GM23338 (cell line): ENCODE measurements at regions not wholly inside any gene's neighbourhood (a gene's known extent, or its start where the extent isn't known, plus 50 kb on each side); places are given as distances from the start of the nearest gene placed in this dataset.
A peak's percentile ranks its signal among the peaks of the same experiment; 100 is the strongest.

Source experiments
- ATAC-seq: fragments of 200-7000 bp; cut with Tn5 transposase; 3 replicates; pipeline ENCODE4 v1.9.1; 2020
- DNase-seq: peaks from one replicate; pipeline ENCODE4 v3.0.0-alpha.2; 2015; ENCODE audit warnings: low spot score
- H2AFZ ChIP-seq: fragments of 200-600 bp; sonication (generic); 2 replicates; pipeline ENCODE4 v1.8.0; 2016; ENCODE audit warnings: antibody characterized with exemption, mild to moderate bottlenecking, moderate library complexity
- H3F3A ChIP-seq: fragments of 200-600 bp; sonication (generic); replicated peaks from 2 replicates; pipeline ENCODE4 v1.8.0; 2017; ENCODE audit warnings: antibody characterized with exemption, mixed run types, low read depth
- H3K27ac ChIP-seq: fragments of 200-600 bp; sonication (generic); 2 replicates; pipeline ENCODE4 v1.6.1; 2016; ENCODE audit warnings: low read depth
- H3K27me3 ChIP-seq: fragments of 200-600 bp; sonication (generic); 2 replicates; pipeline ENCODE4 v1.8.0; 2016; ENCODE audit warnings: mild to moderate bottlenecking, mixed run types, moderate library complexity; ENCODE audit not compliant: insufficient read depth
- H3K36me3 ChIP-seq: fragments of 200-600 bp; sonication (generic); 2 replicates; pipeline ENCODE4 v1.8.0; 2016; ENCODE audit warnings: mild to moderate bottlenecking; ENCODE audit not compliant: insufficient read depth
- H3K4me1 ChIP-seq: fragments of 200-600 bp; sonication (generic); 2 replicates; pipeline ENCODE4 v1.8.0; 2016; ENCODE audit warnings: mild to moderate bottlenecking, moderate library complexity; ENCODE audit not compliant: insufficient read depth
- H3K4me2 ChIP-seq: fragments of 200-600 bp; sonication (generic); 2 replicates; pipeline ENCODE4 v1.7.1; 2017; ENCODE audit warnings: mixed run types
- H3K4me3 ChIP-seq: fragments of 200-600 bp; sonication (generic); 2 replicates; pipeline ENCODE4 v1.6.1; 2016; ENCODE audit warnings: mixed run types
- H3K79me2 ChIP-seq: fragments of 200-600 bp; sonication (generic); replicated peaks from 2 replicates; pipeline ENCODE4 v1.8.0; 2017; ENCODE audit warnings: mild to moderate bottlenecking; ENCODE audit not compliant: insufficient read depth
- H3K9me2 ChIP-seq: fragments of 200-600 bp; sonication (generic); 2 replicates; pipeline ENCODE4 v1.8.0; 2017; ENCODE audit not compliant: insufficient read depth
- H4K20me1 ChIP-seq: fragments of 200-600 bp; sonication (generic); replicated peaks from 2 replicates; pipeline ENCODE4 v1.8.0; 2017; ENCODE audit warnings: mild to moderate bottlenecking; ENCODE audit not compliant: insufficient read depth
- H3K27ac Mint-ChIP-seq: 2 replicates; pipeline ENCODE4 v1.8.0; 2020; ENCODE audit warnings: inconsistent platforms, mild to moderate bottlenecking, moderate library complexity, mixed read lengths
- H3K27me3 Mint-ChIP-seq: 3 replicates; pipeline ENCODE4 v1.8.0; 2022; ENCODE audit warnings: low read depth, mild to moderate bottlenecking, moderate library complexity, mixed read lengths, inconsistent platforms; ENCODE audit not compliant: insufficient read depth, poor library complexity
- H3K36me3 Mint-ChIP-seq: 3 replicates; pipeline ENCODE4 v1.8.0; 2021; ENCODE audit warnings: low read depth, mild to moderate bottlenecking, inconsistent platforms, moderate library complexity, mixed read lengths
- H3K4me1 Mint-ChIP-seq: 3 replicates; pipeline ENCODE4 v1.8.0; 2020; ENCODE audit warnings: mild to moderate bottlenecking, inconsistent platforms, mixed read lengths
- H3K4me3 Mint-ChIP-seq: 3 replicates; pipeline ENCODE4 v1.8.0; 2021; ENCODE audit warnings: moderate library complexity, mild to moderate bottlenecking, inconsistent platforms, mixed read lengths
- H3K9me3 Mint-ChIP-seq: 3 replicates; pipeline ENCODE4 v1.8.0; 2020; ENCODE audit warnings: moderate library complexity, mild to moderate bottlenecking, inconsistent platforms, mixed read lengths
- CTCF ChIP-seq, 2 experiments: fragments of 200-600 bp in 1 of 2; sonication (generic) in 1 of 2; conservative IDR thresholded peaks; 2 replicates each; pipeline versions ENCODE4 v1.5.1 to v1.6.1; 2016 to 2017; ENCODE audit warnings: antibody characterized with exemption in 2 of 2, low read depth in 2 of 2, mild to moderate bottlenecking in 2 of 2, moderate library complexity in 1 of 2
- EZH2 ChIP-seq: fragments of 200-600 bp; sonication (generic); IDR thresholded peaks from one replicate; pipeline ENCODE4 v1.8.0; 2017; ENCODE audit warnings: antibody characterized with exemption, mild to moderate bottlenecking, low read depth; ENCODE audit not compliant: unreplicated experiment
- EZH2phosphoT487 ChIP-seq: fragments of 200-600 bp; sonication (generic); IDR thresholded peaks from one replicate; pipeline ENCODE4 v1.8.1; 2018; ENCODE audit warnings: antibody characterized with exemption; ENCODE audit not compliant: unreplicated experiment
- JUNB ChIP-seq: IDR thresholded peaks from one replicate; pipeline ENCODE4 v1.6.1; 2016; ENCODE audit warnings: antibody characterized with exemption; ENCODE audit not compliant: unreplicated experiment
- POLR2AphosphoS5 ChIP-seq: IDR thresholded peaks from 2 replicates; pipeline ENCODE4 v1.6.1; 2016; ENCODE audit warnings: antibody characterized with exemption, low read depth
- REST ChIP-seq: IDR thresholded peaks from one replicate; pipeline ENCODE4 v1.6.1; 2018; ENCODE audit warnings: antibody characterized with exemption; ENCODE audit not compliant: unreplicated experiment
- STAT1 ChIP-seq: IDR thresholded peaks from one replicate; pipeline ENCODE4 v1.6.1; 2016; ENCODE audit warnings: antibody characterized with exemption; ENCODE audit not compliant: unreplicated experiment
- ZNF331 ChIP-seq: fragments of 250-450 bp; sonication (Bioruptor Pico); IDR thresholded peaks from 2 replicates; pipeline ENCODE4 v1.5.0; 2020; ENCODE audit warnings: low read depth, mild to moderate bottlenecking, moderate library complexity
- TF ChIP-seq, protein P1 (sequence below): IDR thresholded peaks from 2 replicates; pipeline ENCODE4 v1.6.1; 2016; ENCODE audit warnings: antibody characterized with exemption

GRCh38 chr5:121744577-121744976, 107.1 kb upstream of the FTMT start (continued):
- no peak for TF ChIP-seq REST

DNA sequence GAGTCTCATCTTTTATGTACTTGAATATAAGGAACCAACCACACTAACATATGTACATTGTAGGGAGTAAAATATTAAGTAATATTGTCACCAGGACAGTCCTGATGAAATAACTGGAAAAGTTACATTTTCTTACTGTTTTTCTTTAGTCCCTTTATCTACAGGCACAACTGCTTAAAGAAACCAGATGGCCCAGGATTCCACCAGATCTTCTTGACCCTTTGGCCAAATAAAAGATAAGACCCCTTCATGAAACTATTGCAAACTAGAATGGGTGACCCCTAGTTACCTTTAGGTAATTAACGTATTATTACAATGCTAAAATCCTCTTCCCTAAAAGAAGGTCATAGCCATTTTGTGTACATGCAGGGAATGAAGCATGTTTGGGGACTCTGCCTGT, 106.3 kb upstream of the FTMT start:
- Histone ChIP-seq H2AFZ (peak overlapping the region; percentile 1; the same call in 1 of the 2 replicates), H3K79me2 (no peaks in the 10 kb centered on the region), H4K20me1 (no peaks in the 10 kb centered on the region), H3K4me3 (no peak overlapping the region), H3K36me3 (no peaks in the 10 kb centered on the region), H3K27ac (no peak overlapping the region), H3F3A (no peaks in the 10 kb centered on the region), H3K27me3 (no peaks in the 10 kb centered on the region), H3K4me1 (no peaks in the 10 kb centered on the region), H3K4me2 (no peak overlapping the region), H3K9me2 (no peaks in the 10 kb centered on the region; the same call in 1 of the 2 replicates)
- no peaks in the 10 kb centered on the region for H3K36me3 Mint-ChIP-seq
- ATAC-seq (no peak), DNase-seq (no peak)
- TF ChIP-seq POLR2AphosphoS5 (no peak), JUNB (no peak), EZH2phosphoT487 (no peak), STAT1 (no peak), ZNF331 (no peak), CTCF (conservative IDR thresholded peaks at IDR 0.05; ENCODE audit: low read depth in 2 of 2) (no peak)
- TF ChIP-seq, protein P1, sequence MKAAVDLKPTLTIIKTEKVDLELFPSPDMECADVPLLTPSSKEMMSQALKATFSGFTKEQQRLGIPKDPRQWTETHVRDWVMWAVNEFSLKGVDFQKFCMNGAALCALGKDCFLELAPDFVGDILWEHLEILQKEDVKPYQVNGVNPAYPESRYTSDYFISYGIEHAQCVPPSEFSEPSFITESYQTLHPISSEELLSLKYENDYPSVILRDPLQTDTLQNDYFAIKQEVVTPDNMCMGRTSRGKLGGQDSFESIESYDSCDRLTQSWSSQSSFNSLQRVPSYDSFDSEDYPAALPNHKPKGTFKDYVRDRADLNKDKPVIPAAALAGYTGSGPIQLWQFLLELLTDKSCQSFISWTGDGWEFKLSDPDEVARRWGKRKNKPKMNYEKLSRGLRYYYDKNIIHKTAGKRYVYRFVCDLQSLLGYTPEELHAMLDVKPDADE: no peak
- H3K27me3 Mint-ChIP-seq: no peaks in the 10 kb centered on the region
- no peak overlapping the region for H3K4me3 Mint-ChIP-seq
- peaks cover 4% of the 10 kb centered on the region; the same call in 2 of the 3 replicates for H3K4me1 Mint-ChIP-seq
- H3K9me3 Mint-ChIP-seq: no peaks in the 10 kb centered on the region
- H3K27ac Mint-ChIP-seq: no peak overlapping the region

DNA sequence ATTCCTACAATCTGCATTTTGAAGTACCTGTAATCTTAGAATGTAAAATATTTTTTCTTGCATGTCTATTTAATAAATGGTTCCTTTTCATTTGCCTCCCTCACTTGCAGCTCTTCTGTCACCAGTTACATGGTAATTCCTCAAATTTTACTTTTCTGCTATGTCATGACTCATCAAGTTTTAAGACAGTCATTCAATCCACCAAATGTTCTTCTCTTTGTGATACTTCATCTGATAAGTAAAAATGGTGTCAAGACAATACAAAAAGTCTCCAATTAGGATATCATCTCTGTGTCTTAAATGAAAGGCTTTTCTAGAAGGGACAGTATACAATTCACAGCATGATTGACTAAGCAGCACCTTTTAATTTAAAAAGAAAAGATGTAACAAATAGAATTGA, 104.9 kb upstream of the FTMT start:
- H3K36me3 Mint-ChIP-seq: no peaks in the 10 kb centered on the region
- Histone ChIP-seq H2AFZ (no peak overlapping the region), H4K20me1 (no peaks in the 10 kb centered on the region), H3K27me3 (no peaks in the 10 kb centered on the region), H3F3A (no peaks in the 10 kb centered on the region), H3K36me3 (no peaks in the 10 kb centered on the region), H3K4me1 (no peaks in the 10 kb centered on the region), H3K4me3 (no peak overlapping the region), H3K27ac (no peak overlapping the region), H3K4me2 (no peak overlapping the region), H3K9me2 (no peaks in the 10 kb centered on the region; the same call in 1 of the 2 replicates), H3K79me2 (no peaks in the 10 kb centered on the region)
- ATAC-seq (no peak), DNase-seq (no peak)
- no peak overlapping the region for H3K4me3 Mint-ChIP-seq
- H3K9me3 Mint-ChIP-seq: no peaks in the 10 kb centered on the region
- H3K27ac Mint-ChIP-seq: peak overlapping the region; percentile 62; the same call in 1 of the 2 replicates
- no peaks in the 10 kb centered on the region for H3K27me3 Mint-ChIP-seq
- H3K4me1 Mint-ChIP-seq: peaks cover 4% of the 10 kb centered on the region; the same call in 2 of the 3 replicates
- TF ChIP-seq EZH2 (no peak), JUNB (no peak)
